ENCODE measurements at regions not wholly inside any gene's neighbourhood (a gene's known extent, or its start where the extent isn't known, plus 50 kb on each side); places are given as distances from the start of the nearest gene placed in this dataset.
A peak's percentile ranks its signal among the peaks of the same experiment; 100 is the strongest.

- Histone ChIP-seq H3K9me3 (ENCODE audit: control insufficient read depth, low read length) (no peaks in the 10 kb centered on the region), H3K4me1 (ENCODE audit: control insufficient read depth, insufficient read depth, low read length) (peaks cover 15% of the 10 kb centered on the region), H3K27me3 (ENCODE audit: control insufficient read depth, insufficient read depth) (no peaks in the 10 kb centered on the region), H3K27ac (ENCODE audit: low read length) (peak overlapping the region; percentile 93), H3K4me3 (ENCODE audit: low read length) (no peak overlapping the region)
- 23% methylated on average over 4 of the region's 4 CpGs for WGBS
- ATAC-seq (peak; percentile 85 to 90), DNase-seq (no peak)
- intact Hi-C loops (cut with DNase I), result loop anchor here in 1 of 4 donors (10.0 kb wide), 1 partner anchor 130 kb away; no protein-coding TSS in a partner anchor
Observed at GRCh38 chr5:123874600-123875201, 362.7 kb downstream of the CSNK1G3 start.

GRCh38 chr5:123873846-123874245 lies 361.9 kb downstream of the CSNK1G3 start:
- no peak for ATAC-seq
- no peaks in the 10 kb centered on the region for H3K27me3 ChIP-seq (ENCODE audit: control insufficient read depth, insufficient read depth)
- DNase-seq, result no peak
- no peaks in the 10 kb centered on the region for H3K9me3 ChIP-seq (ENCODE audit: control insufficient read depth, low read length)
- no peak overlapping the region for H3K4me3 ChIP-seq (ENCODE audit: low read length)
- peaks cover 15% of the 10 kb centered on the region for H3K4me1 ChIP-seq (ENCODE audit: control insufficient read depth, insufficient read depth, low read length)
- H3K27ac ChIP-seq (ENCODE audit: low read length), result no peak overlapping the region
- intact Hi-C loops (cut with DNase I), result loop anchor here in 1 of 4 donors (10.0 kb wide), 1 partner anchor 129 kb away; no protein-coding TSS in a partner anchor
- WGBS, result 33% methylated on average over 2 of the region's 2 CpGs

- WGBS, result 76% methylated on average over 1 of the region's 1 CpG
- ATAC-seq (no peak), DNase-seq (no peak)
- Histone ChIP-seq H3K27me3 (ENCODE audit: control insufficient read depth, insufficient read depth) (no peaks in the 10 kb centered on the region), H3K27ac (ENCODE audit: low read length) (no peak overlapping the region), H3K4me1 (ENCODE audit: control insufficient read depth, insufficient read depth, low read length) (peaks cover 14% of the 10 kb centered on the region), H3K9me3 (ENCODE audit: control insufficient read depth, low read length) (no peaks in the 10 kb centered on the region), H3K4me3 (ENCODE audit: low read length) (no peak overlapping the region)
- intact Hi-C loops (cut with DNase I), result loop anchor here in 1 of 4 donors (10.0 kb wide), 1 partner anchor 127 kb away; no protein-coding TSS in a partner anchor
Observed at GRCh38 chr5:123871373-123871772, 359.4 kb downstream of the CSNK1G3 start.

GRCh38 chr5:123868881-123869280 lies 356.9 kb downstream of the CSNK1G3 start:
- Histone ChIP-seq H3K27ac (ENCODE audit: low read length) (no peak overlapping the region), H3K27me3 (ENCODE audit: control insufficient read depth, insufficient read depth) (no peaks in the 10 kb centered on the region), H3K4me1 (ENCODE audit: control insufficient read depth, insufficient read depth, low read length) (peaks cover 5% of the 10 kb centered on the region), H3K9me3 (ENCODE audit: control insufficient read depth, low read length) (no peaks in the 10 kb centered on the region), H3K4me3 (ENCODE audit: low read length) (no peak overlapping the region)
- intact Hi-C loops (cut with DNase I), result loop anchor here in 1 of 4 donors (10.0 kb wide), 1 partner anchor 54 kb away; no protein-coding TSS in a partner anchor
- 57% methylated on average over 4 of the region's 4 CpGs for WGBS
- ATAC-seq (no peak), DNase-seq (no peak)

GRCh38 chr5:123868267-123868666 lies 356.3 kb downstream of the CSNK1G3 start:
- H3K27ac ChIP-seq (ENCODE audit: low read length), result no peak overlapping the region
- no peak overlapping the region for H3K4me3 ChIP-seq (ENCODE audit: low read length)
- ATAC-seq (no peak), DNase-seq (no peak)
- peaks cover 5% of the 10 kb centered on the region for H3K4me1 ChIP-seq (ENCODE audit: control insufficient read depth, insufficient read depth, low read length)
- intact Hi-C loops (cut with DNase I), result loop anchor here in 1 of 4 donors (10.0 kb wide), 1 partner anchor 53 kb away; no protein-coding TSS in a partner anchor
- no peaks in the 10 kb centered on the region for H3K9me3 ChIP-seq (ENCODE audit: control insufficient read depth, low read length)
- H3K27me3 ChIP-seq (ENCODE audit: control insufficient read depth, insufficient read depth), result no peaks in the 10 kb centered on the region

- H3K4me3 ChIP-seq (ENCODE audit: low read length), result no peak overlapping the region
- no peaks in the 10 kb centered on the region for H3K27me3 ChIP-seq (ENCODE audit: control insufficient read depth, insufficient read depth)
- DNase-seq (no peak), ATAC-seq (no peak)
- no peak overlapping the region for H3K27ac ChIP-seq (ENCODE audit: low read length)
- WGBS, result 94% methylated on average over 8 of the region's 8 CpGs
- H3K4me1 ChIP-seq (ENCODE audit: control insufficient read depth, insufficient read depth, low read length), result peaks cover 1% of the 10 kb centered on the region
- intact Hi-C loops (cut with DNase I), result loop anchor here in 1 of 4 donors (10.0 kb wide), 1 partner anchor 51 kb away; no protein-coding TSS in a partner anchor
- no peaks in the 10 kb centered on the region for H3K9me3 ChIP-seq (ENCODE audit: control insufficient read depth, low read length)
Observed at GRCh38 chr5:123865641-123866040, 353.7 kb downstream of the CSNK1G3 start.

- DNase-seq, result no peak
- no peaks in the 10 kb centered on the region for H3K27me3 ChIP-seq (ENCODE audit: control insufficient read depth, insufficient read depth)
- 88% methylated on average over 1 of the region's 1 CpG for WGBS
- H3K4me3 ChIP-seq (ENCODE audit: low read length), result no peak overlapping the region
- ATAC-seq, result no peak
- no peaks in the 10 kb centered on the region for H3K9me3 ChIP-seq (ENCODE audit: control insufficient read depth, low read length)
- H3K4me1 ChIP-seq (ENCODE audit: control insufficient read depth, insufficient read depth, low read length), result peaks cover 1% of the 10 kb centered on the region
- intact Hi-C loops (cut with DNase I), result loop anchor here in 1 of 4 donors (10.0 kb wide), 1 partner anchor 50 kb away; no protein-coding TSS in a partner anchor
- H3K27ac ChIP-seq (ENCODE audit: low read length), result no peak overlapping the region
Observed at GRCh38 chr5:123864578-123864977, 352.6 kb downstream of the CSNK1G3 start.

GRCh38 chr5:123858938-123859337 lies 347.0 kb downstream of the CSNK1G3 start:
- DNase-seq, result no peak
- no peak overlapping the region for H3K27ac ChIP-seq (ENCODE audit: low read length)
- 75% methylated on average over 1 of the region's 1 CpG for WGBS
- H3K9me3 ChIP-seq (ENCODE audit: control insufficient read depth, low read length), result no peaks in the 10 kb centered on the region
- H3K4me3 ChIP-seq (ENCODE audit: low read length), result no peak overlapping the region
- H3K27me3 ChIP-seq (ENCODE audit: control insufficient read depth, insufficient read depth), result no peaks in the 10 kb centered on the region
- no peaks in the 10 kb centered on the region for H3K4me1 ChIP-seq (ENCODE audit: control insufficient read depth, insufficient read depth, low read length)
- intact Hi-C loops (cut with DNase I), result no loop called here
- no peak for ATAC-seq

GRCh38 chr5:123856766-123857165 lies 344.8 kb downstream of the CSNK1G3 start:
- WGBS, result 80% methylated on average over 1 of the region's 1 CpG
- Histone ChIP-seq H3K4me1 (ENCODE audit: control insufficient read depth, insufficient read depth, low read length) (no peaks in the 10 kb centered on the region), H3K27ac (ENCODE audit: low read length) (no peak overlapping the region), H3K9me3 (ENCODE audit: control insufficient read depth, low read length) (no peaks in the 10 kb centered on the region), H3K4me3 (ENCODE audit: low read length) (no peak overlapping the region), H3K27me3 (ENCODE audit: control insufficient read depth, insufficient read depth) (no peaks in the 10 kb centered on the region)
- no peak for ATAC-seq
- intact Hi-C loops (cut with DNase I), result no loop called here
- DNase-seq, result no peak

- Histone ChIP-seq H3K9me3 (ENCODE audit: control insufficient read depth, low read length) (no peaks in the 10 kb centered on the region), H3K27ac (ENCODE audit: low read length) (no peak overlapping the region), H3K4me3 (ENCODE audit: low read length) (no peak overlapping the region), H3K4me1 (ENCODE audit: control insufficient read depth, insufficient read depth, low read length) (no peaks in the 10 kb centered on the region), H3K27me3 (ENCODE audit: control insufficient read depth, insufficient read depth) (no peaks in the 10 kb centered on the region)
- intact Hi-C loops (cut with DNase I), result no loop called here
- ATAC-seq (no peak), DNase-seq (no peak)
Observed at GRCh38 chr5:123855609-123856008, 343.6 kb downstream of the CSNK1G3 start.

GRCh38 chr5:123845356-123846100 lies 333.6 kb downstream of the CSNK1G3 start:
- ATAC-seq (no peak), DNase-seq (no peak)
- 73% methylated on average over 6 of the region's 6 CpGs for WGBS
- intact Hi-C loops (cut with DNase I), result no loop called here
- Histone ChIP-seq H3K27ac (ENCODE audit: low read length) (no peak overlapping the region), H3K9me3 (ENCODE audit: control insufficient read depth, low read length) (no peaks in the 10 kb centered on the region), H3K4me3 (ENCODE audit: low read length) (no peak overlapping the region), H3K4me1 (ENCODE audit: control insufficient read depth, insufficient read depth, low read length) (no peaks in the 10 kb centered on the region), H3K27me3 (ENCODE audit: control insufficient read depth, insufficient read depth) (no peaks in the 10 kb centered on the region)

All from right cardiac atrium (tissue), 5 donors.